GM18867 (cell line): ENCODE measurements at regions not wholly inside any gene's neighbourhood (a gene's known extent, or its start where the extent isn't known, plus 50 kb on each side); places are given as distances from the start of the nearest gene placed in this dataset.

ENCODE experiments used
- ATAC-seq: cut with Tn5 transposase; IDR thresholded peaks from one replicate; pipeline ENCODE4 v1.9.1; 2021; ENCODE audit warnings: mild to moderate bottlenecking, moderate library complexity; ENCODE audit not compliant: unreplicated experiment

DNA sequence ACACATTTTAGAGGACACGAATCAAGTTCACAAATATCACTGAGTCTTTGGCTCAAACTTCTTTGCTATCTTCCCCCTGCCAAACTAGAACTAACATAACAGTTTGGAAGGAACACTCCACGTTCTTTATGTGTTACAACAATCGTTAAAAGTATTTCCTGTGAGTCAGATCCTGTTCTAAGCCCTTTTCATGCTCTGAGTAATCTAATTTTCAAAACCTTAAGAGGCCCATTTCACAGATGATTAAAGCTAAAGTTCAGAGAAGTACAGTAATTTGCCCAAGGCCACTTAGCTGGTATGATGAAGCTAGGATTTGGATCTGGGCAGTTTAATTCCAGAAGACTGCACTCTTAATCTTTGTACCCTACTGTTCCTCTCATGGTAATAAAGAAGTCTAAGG is 854.4 kb upstream of the INTU start:
- no peak for ATAC-seq

DNA sequence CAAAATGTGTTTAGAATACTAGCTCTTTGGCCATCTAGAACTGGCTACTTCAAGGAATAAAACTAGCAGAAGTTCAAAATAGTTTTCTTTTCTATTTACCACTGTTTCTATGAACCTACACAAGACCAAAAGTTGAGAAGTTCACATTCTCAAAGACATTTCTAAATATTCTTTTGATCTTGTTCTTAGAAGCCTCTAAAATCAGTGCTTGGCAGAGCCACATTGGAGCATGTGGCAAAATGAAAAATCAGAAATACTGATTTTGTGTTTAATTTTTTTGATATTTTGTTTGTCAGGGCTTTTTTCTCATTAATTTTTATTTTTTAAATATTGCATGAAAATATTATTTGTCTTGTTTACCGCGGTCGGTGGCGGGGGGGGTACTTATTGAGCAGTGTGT is 853.8 kb upstream of the INTU start:
- no peak for ATAC-seq

DNA sequence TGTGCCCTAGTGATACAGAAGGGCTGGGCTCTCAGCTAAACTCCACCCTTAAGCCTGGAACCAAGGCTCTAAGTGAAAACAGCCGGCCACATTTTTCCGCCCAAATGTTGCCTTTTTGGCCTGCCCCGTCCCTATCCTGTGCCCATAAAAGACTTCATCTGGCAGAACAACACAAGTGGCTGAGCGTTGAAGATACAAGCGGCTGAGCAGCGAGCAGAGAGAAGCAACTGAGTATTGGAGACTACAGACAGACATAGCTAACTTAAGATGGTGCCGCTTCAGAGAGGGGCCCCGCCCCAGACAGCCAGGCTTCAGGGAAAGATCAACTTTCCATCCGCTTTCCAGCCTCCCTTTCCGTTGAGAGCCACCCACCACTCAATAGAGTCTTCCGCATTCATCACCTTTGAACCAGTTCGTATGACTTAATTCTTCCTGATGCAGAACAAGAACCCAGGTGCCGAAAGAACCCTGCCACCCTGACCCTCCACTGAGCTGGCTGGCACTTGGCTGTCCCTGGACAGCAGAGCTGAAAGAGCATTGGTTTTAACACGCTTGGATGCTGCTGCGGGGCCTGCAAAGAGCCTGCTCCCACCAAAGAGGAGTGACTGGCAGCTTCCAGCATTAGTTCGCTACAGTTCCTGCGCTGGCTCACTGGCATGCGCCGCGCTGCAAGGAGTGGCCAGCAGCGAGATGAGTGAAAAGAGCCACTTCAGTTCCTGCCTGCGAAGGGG is 853.2 kb upstream of the INTU start:
- ATAC-seq: no peak

DNA sequence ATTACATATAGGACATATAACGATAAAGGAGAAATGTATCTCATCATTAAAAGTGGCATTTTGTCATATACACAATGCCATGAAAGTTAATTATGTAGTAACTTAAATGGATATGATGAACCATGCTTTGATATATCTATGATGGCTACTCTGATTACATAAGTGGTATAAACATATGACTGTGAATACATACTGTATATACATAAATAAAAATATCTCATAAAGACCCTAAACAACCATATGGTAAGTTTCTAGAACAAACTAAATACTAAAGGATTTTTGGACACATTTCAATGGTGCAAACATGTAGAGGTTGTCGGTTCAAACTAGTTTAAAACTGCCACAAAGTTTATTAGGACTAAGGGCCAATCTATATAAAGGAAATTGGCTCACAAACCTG is 849.6 kb upstream of the INTU start:
- ATAC-seq: no peak

DNA sequence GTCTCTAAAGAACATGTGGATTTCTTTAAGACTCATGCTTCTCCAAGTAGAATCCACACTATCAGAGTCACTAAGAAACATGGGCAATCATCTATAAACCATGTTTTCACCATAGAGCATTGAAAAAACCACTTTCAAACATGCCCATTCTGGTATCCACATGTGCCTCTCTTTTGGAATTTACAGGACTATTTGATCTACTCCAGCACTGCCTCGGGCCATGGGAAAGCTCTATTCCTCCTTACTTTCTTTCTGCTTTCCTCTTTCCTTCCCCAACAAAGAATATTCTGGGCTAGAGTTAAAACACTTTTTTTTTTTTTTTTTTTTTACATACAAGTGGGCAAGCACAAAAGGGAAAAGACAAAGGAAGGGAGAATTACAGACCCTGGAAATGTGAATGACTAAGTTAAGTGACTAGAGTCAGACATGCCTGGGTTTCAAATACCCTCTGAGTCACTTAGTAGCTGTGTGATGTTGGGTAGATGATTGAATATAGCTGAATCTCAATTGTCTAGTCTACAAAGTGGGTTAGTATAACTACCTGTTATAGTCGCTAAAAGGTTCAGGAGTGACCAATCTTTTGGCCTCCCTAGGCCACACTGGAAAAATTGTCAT is 847.7 kb upstream of the INTU start:
- ATAC-seq: no peak

DNA sequence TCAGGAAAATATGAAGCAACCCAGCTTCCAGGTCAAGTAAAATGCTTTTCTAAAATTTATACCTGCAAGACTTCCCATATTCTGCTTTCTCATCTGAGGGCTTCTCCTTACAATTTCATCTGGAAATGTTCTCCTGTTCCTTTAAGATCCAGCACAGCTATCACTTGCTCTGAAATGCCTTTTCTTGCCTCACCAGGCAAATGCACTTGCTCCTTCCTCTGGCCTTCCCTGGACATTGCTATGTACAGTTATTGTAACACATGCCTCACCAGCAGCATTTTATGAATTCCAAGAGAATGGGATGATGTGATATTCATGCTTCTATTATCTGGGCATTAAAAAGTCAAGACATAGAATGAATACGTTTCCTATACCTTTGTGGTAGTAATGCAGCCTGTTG is 842.1 kb upstream of the INTU start:
- ATAC-seq: no peak

DNA sequence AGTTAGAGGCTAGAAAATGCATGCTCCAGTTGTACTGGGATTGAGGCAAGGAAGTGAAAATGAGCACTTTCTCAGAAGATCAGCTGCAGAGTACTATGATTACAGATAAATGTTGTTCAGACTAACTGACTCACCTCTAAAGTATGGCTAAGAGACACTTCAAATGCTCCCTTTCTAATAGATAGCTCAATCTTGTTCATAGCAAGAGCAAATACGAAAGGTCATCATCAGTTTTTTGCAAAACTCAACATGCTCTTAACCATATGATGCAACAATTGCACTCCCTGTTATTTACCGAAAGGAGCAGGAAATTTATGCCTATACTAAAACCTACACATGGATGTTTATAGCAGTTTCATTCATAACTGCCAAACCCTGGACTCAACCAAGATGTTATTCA is 838.4 kb upstream of the INTU start:
- ATAC-seq: no peak

DNA sequence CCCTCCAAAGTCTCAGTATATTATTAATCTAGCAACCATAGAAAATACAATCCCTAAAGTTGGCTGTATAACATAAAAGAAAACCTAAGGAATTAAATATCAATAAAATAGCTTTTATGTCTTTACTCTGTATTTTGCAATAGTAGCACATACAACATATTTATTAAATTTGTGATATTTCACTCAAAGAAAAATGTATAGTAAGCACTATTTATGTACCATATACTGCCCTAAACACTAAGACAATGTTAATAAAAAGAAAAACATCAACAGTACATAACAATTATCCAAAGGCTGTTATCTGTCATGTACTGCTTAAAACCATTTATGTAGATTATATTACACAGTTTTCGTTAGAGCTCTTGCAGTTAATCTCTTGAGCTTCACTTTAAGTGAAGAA is 834.5 kb upstream of the INTU start:
- no peak for ATAC-seq

DNA sequence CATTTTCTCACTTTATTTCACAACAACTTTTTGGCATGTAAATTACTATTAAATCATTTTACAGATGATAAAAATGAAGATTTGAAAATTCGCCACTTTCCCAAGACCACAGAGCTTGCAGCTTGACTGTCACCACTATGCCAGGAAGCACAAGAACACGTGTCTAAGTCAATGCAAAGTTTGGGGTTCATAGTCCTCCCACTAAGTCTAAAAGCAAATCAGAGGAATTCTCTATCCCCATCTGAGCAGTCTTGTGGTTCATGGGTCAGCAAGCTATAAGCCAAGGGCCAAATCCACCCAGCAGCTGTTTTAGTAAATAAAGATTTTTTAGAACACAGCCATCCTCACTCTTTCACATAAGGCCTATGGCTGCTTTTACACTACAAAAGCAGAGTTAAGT is 833.3 kb upstream of the INTU start:
- no peak for ATAC-seq

DNA sequence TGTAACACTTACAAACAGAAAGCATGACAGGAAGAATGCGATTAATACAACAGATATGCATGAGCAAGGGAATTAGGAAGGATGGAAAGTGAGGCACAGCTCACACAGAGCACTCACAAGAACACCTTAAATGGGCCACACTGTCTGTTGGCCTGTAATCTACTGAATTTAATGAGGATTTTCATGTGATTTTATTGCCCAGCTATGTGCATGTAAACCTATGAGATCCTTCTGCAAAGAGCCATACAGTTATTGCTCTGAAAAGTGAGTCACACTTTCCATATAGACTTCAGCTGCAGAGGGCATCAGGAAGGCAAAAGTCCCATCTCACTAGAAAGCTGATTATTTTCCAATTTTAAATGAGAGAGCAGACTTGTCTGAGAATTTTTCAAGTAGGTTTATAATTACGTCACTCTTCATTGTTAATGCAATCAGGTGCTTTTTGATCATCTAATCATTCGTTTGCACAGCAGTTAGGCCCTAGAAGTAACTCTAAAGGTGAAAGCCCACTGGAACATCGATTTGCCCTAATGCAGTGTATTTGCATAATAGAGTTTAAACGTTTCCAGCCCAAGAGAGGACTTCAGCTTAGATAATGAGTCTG is 832.7 kb upstream of the INTU start:
- no peak for ATAC-seq

DNA sequence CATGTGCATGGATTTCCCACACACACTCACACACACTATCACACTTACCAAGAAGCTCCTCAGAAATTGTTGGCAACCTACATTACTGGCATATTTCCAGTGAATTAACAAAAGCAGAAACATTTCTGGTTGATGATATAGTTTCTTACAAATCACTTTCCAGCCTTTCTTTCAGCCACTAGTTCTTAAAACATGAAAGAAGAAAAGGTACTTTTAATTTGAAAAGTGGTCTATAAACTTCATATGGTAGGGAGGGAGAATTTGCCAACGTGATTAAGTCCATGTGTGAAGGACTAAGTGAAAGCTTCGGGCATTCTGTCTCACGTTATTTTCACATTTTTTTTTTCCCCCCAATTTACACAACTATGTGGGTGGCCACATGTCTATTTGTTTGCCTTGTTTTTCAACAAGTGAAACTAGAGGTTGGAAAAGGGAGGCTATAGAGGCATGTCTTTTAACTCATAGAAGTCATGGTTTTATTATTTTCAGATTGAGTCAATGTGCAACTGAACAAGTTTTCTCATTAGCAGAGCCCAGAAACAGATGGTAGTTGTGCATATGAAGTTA is 832.1 kb upstream of the INTU start:
- no peak for ATAC-seq

DNA sequence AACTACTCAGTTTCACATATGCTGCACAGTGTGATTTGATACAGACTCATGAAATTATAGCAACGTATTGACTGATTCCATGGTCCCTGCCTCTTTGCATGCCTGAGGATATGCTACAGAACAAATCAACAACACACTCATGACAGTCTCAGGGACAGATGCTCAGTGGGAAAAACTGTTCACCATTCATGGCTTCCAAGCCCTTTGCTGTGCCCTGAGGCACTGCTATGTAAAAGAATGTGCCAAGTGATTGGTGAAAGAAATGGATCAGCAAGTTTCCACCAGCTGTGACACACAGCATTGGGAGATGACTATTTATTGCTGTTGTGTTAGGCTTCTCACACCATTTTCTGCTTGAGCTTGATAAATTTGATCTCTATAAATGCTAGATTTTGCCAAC is 825.6 kb upstream of the INTU start:
- ATAC-seq: no peak

DNA sequence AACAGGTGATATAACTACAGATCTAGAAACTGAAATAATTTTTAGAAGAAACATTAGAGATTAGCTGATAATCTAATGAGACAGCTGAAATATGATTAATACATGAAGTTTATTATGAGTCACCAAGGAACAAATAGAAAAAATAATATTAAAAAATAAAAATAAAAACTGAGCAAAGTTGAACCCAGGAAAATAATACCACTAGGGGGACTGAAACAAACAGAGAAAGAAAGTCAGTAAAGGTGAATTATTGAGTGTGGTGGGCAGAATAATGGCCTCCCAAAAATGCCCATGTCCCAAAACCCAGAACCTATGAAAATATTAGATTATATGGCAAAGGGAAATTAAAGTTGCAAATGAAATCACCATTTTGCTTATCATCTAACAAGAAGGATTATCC is 820.7 kb upstream of the INTU start:
- no peak for ATAC-seq

DNA sequence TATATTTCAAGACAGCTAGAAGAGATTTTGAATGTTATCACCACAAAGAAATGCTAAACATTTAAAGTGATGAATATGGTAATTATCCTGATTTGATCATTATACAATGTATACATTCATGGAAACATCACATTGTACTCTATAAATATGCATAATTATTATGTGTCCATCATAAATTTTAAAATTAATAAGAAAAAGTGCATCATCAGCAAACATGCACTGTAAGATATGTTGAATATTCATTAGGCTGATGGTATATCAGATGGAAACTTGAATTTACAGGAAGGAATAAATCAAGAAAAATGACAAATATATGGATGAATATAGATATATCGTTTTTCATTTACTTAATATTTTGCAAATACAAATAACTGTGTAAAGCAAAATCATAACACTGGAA is 812.1 kb upstream of the INTU start:
- no peak for ATAC-seq

DNA sequence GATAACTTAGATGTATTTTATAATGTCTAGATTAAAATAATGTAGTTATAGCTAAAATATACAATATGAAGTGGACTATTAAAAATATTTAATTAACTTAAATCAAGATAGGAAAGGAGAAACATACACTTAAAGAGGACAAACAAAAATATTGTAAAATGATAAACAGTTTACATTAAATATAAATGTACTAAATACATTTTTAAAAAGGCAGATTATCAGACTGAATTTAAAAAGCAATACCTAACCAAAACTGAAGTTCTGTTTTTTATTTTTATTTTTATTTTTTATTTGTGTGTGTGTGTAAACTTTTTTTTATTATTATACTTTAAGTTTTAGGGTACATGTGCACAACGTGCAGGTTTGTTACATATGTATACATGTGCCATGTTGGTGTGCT is 811.6 kb upstream of the INTU start:
- no peak for ATAC-seq

DNA sequence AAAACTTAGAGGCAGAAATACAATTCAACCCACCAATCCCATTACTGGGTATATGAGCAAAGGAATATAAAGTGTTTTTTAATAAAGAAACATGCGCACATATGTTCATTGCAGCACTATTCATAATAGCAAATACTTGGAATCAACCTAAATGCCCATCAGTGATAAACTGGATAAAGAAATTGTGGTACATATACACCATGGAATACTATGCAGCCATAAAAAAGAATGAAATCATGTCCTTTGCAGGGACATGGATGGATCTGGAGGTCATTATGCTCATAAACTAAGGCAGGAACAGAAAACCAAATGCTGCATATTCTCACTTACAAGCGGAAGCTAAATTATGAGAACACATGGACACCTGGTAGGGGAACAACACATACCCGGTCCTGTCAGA is 807.7 kb upstream of the INTU start:
- ATAC-seq: no peak

DNA sequence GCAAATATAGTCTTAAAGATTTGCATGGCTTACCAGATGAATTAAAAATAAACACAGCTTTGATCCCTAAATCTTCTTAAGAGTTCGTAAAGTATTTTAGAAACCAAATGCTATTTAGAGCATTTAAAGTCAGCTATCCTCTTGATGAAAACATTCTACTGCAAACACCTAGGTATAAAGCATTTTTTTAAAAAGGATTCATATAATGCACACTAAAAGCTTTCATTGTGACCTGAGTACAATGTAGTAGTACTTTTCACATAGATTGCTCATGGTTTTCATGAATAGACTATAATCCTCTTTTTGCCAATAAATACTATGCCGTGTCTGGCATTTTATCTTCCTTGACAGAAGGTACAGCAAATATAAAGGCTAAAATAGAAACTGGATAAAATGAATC is 805.1 kb upstream of the INTU start:
- ATAC-seq: no peak

DNA sequence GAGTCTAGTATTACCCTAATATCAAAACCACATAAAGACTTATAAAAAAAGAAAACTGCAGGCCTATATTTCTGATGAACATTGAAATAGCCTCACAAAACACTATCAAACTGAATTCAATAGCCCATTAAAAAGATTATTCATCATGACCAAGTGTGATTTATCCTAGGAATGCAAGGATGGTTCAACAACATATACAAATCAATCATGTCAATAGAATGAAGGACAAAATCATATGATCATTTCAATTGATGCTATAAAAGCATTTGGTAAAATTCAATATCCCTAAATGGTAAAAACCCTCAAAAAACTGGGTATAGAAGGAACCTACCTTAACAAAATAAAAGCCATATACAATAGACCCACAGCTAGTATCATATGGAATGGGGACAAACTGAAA is 797.9 kb upstream of the INTU start:
- ATAC-seq: no peak

DNA sequence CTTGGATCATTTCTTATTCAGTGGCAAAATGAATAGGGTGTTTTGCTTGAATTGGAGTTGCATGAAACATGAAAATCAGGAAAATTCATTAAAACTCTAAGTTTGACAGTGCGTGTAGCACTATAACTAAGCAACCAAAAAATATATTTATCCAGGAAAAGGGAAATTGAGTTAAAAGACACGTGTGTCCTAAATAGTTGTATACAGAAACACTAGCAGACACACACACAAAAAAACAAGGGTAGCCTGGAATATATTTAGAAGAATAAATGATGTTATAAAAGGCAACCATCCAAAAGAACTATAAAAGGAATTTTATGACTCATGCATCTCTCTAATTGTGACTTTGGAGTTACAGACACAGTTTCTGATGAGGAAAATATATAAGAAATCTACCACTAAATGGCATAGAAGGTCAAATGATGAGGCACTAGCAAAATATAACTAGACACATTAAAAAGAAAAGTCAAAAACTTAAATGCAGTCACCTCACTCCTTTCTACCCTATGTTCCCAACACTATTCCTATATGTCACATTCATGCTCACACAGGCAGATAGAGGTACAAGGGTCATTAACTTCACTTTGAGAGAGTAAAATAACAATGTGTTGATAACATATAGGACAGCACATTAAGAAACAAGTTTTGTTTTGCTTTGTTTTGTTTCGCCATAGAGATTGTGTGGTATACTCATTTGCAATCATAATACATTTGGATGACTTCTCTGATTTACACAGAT is 793.6 kb upstream of the INTU start:
- no peak for ATAC-seq

DNA sequence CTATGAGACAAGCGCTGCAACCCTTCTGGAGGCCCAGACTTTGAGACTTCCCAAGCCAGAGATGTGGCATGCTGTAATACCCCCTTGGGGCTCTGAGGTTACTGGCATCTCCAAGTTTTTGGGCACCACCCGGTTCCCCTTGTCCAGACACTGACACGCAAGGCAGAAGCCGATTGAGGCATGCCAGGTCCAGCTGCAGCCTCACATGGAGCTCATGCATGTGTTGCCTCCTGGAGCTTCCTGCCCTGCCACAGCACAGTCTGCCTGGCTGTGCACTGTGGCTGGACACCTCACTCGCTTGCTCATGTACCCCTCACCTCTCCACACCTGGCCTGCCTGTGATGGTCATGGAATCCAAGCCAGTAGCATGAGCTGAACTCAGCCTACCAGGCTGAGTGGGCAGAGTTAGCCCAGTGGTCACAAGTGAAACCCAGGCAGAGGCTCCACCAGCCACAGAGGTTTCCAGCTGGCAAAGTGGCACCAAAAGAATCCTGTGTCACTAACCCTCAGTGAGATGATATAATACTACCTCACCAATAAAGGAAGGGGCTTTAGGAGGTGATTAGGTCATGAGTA is 789.2 kb upstream of the INTU start:
- ATAC-seq: no peak

DNA sequence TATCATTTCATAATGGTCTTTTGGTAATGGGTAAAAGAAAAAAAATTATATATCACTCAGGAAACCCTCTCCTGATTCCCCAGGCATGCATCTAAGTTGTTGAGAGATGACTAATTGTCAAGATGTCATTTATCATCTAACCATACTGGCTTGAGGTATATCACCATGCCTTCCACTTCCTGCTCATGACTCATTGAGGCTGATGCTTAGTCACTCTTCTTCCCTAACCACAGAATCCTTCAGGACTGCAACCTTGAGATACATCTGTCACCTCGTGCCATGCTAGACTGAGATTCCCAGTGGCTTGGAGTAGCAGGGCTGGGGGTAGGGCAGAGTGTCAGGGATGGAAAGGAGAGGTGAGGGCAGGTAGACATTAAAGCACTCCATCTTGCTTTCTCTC is 782.5 kb upstream of the INTU start:
- ATAC-seq: no peak
